SHP77 (cell line): ENCODE measurements at regions not wholly inside any gene's neighbourhood (a gene's known extent, or its start where the extent isn't known, plus 50 kb on each side); places are given as distances from the start of the nearest gene placed in this dataset.
A peak's percentile ranks its signal among the peaks of the same experiment; 100 is the strongest.
"Not testable (repeated sequence)": the region's sequence is repeated elsewhere in the genome, so short reads cannot be mapped to it uniquely, and the experiment has no call there.

ENCODE experiments used
- DNase-seq, 2 experiments: peaks; one replicate each; lab custom pipeline; 2025; lab: John Stamatoyannopoulos, UW

DNA sequence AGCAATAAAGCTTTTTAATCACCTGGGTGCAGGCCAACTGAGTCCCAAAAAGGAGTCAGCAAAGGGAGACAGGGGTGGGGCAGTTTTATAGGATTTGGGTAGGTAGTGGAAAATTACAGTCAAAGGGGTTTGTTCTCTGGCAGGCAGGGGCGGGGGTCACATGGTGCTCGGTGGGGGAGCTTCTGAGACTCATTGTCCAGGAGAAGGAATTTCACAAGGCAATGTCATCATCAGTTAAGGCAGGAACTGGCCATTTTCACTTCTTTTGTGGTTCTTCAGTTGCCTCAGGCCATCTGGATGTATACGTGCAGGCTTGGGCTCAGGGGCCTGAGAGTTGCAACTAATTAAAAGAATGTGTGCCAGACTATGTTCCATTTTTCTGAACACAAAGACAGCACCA is 147.5 kb upstream of the SCN7A start:
- not testable (repeated sequence) for DNase-seq

DNA sequence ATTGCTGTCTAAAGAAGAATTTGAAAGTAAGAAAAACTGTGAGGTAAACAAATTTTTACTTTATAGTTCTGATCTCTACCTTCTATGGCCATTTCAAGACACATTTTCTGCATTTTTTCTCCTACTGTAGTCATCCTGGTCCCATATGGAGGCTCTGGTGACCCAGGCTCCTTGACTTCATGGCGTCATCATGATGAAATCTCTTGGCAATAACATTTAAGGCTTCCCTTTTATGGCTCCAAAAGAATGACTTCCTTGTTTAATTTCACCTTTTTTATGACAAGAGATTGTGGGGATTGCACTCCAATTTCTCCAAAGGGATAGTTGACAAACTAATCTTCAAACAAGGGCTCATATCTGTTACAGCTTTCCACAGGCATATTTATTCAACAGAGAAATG is 143.0 kb upstream of the SCN7A start:
- DNase-seq: no peak

DNA sequence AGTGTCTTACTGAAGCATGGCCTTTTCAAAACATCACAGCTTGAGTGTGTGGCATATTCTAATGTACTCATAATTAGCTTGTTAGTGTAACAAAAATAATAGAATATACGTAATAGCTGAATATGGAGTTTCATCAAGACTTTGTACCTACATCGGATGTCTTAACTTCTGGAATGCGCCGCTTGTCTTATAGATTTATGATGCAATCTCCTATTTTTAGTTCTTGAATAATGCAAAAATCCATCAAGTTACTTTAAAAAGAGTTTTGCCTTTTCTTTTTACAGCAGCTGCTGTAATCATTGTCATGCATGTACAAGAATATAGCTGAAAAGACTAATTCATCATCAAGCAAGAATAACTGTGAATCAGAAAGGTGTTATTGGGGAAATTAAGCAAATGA is 140.7 kb upstream of the SCN7A start:
- DNase-seq: no peak

DNA sequence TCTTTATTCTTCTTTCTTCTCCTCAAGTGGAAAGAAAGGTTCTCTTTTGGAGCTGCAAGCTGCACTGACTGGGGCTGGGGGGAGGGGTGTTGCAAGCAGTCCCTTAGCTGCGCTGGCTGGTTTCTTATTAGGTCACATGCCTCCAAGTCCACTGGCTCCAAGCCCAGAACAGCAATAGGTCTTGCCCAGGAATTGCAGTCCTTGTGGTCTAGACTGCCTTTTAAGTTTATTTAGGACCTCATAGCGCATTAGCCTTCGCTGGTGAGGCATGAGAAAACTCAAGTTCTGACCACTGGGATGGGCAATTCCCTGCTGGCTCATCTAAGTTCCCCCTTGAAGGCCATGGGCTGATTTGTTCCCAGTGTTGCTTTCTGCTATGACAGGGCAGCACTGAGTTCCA is 138.6 kb upstream of the SCN7A start:
- no peak for DNase-seq

DNA sequence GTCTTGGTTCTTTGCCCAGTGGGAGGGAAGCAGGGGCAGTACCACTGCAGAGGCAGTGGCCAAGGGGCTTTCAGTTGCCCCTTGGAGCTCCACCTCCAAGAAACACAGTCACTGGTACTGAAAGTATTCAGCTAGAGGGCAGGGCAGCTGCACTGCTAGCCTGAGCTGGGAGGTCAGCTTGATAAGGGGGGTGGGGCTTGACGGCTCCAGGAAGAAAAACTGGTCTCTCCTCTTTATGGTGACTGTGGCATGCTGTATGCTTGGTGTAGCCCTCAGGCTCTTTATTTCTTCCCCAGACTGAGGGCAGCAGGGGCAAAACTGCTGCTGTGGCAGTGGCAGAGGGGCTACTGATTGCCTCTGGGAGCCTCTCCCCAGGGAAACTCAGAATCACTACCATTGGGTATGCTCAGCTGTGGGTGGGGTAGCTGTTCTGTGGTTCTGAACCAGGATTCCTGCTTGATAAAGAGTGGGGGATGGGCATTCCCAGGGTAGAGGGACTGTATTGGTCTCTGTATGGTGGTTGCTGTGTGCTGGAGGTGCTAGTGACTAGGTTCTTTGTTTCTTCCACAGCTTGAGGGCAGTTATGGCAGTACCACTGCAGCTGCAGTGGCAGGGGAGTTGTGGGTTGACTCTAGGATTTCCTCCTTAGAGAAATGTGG is 134.6 kb upstream of the SCN7A start:
- DNase-seq: no peak

DNA sequence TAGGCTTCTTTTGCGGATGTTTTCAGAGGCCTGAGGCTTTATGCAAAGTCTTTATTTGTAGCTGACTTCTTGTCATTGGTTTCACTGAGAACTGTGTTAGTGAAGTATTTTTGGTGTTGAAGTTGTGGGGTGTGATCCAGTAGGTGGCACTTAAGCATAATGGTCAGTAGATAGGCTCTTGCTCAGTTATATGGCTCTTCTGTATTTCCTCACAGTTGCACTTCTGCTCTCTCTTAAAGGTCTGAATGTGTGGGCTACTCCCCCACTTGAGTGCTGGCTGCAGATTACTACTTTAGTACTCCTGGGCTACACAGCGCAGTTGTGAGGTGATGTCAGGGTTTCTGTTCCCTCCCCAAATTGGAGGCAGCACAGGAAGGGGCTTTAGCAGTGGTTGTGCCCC is 133.8 kb upstream of the SCN7A start:
- no peak for DNase-seq

DNA sequence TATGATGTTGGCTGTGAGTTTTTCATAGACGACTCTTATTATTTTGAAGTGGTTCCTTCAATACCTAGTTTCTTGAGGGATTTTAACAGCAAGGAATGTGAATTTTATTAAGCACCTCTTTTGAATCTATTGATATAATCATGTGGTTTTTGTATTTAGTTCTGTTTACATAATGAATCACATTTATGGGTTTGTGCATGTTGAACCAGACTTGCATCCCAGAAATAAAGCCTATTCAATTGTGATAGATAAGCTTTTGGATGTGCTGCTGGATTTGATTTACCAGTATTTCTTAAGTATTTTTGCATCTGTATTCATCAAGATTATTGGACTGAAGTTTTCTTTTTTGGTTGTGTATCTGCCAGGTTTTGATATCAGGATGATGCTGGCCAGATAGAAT is 131.6 kb upstream of the SCN7A start:
- DNase-seq: no peak

DNA sequence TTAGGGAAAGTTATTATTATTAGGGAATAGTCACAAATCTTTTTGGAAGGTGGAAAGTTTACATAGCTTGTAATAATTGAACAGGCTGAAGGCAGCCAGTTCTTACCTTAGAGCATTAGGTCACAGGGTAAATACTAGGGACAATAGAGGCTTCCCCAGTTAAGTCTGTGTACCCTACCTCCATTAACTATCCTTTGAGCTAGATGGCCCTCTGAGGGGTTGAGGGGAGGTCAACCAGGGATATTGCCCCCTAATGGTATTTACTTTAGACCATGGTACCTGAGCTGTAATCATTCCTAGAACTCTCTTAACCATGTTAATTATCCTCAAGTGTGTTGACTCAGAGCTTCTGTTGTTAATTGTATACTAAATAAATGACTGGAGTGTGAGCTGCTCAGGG is 120.5 kb upstream of the SCN7A start:
- DNase-seq: peak; percentile 15 to 24

DNA sequence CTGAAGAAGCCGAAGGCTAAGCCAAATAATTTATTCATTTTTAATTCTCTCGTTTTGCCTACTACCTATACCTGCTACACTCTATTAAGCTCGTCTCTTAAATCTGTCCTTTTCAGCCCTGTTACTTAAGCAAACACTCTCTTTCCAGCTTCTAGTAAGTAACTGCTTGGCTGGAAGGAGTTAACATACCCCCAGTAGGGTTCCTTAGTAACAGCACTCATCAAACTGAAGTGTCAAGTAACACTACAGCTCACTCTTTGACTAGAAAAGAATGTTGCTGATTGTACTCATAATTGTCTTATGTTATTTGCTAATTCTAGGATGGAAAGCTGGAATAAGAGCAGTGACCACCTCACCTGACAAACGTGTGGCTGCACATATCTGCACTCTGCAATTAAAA is 120.0 kb upstream of the SCN7A start:
- DNase-seq: no peak

DNA sequence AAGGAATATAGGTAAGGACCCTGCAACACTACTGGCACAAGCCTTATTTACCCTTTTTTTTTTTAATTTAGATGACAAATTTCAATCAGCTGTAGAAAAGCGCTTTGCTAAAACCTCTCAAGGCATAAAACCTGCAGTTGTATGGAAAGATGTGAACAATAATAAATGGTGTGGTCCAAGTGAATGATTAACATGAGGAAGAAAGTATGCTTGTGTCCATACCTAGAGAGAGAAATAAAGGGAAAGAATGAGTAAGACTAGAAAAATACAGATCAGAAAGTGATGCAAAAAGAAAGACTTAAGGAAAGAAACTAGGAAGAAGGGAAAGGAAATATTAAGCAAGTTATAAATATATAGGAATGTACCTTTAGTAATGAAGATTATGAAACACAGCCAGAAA is 119.2 kb upstream of the SCN7A start:
- DNase-seq: no peak

DNA sequence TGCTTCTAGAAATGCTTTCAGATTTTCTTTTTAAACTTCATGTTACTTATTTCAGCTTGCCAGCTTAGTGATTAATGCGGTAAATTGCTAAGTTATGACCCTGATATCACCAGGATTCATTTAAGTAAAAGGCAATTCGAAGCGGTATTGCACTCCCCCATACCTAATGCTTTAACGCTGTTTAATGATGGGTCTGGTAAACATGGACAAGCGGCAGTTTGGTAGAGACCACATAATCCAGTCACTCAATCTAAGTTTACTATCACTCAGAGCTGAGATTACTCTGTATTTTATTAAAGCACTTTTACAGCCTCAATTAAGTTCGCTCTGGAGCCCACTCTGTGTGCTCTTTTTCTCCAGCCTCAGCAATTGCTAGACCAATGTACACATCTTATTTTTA is 118.2 kb upstream of the SCN7A start:
- DNase-seq: no peak

DNA sequence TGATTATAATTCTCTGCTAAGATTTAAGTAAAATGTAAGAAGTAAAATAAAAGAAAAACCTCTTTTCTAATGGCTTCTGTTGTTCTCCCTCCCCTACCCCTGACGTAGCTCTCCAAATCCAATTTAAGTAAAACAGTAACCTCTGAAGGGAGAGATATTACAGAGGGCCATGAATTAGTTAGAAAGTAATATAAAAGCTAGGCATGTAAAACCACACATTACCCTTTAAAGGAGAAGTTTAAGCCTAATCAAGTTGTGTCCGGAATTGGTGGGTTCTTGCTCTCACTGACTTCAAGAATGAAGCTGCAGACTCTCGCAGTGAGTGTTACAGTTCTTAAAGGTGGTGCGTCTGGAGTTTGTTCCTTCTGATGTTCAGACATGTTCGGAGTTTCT is 116.9 kb upstream of the SCN7A start:
- no peak for DNase-seq

DNA sequence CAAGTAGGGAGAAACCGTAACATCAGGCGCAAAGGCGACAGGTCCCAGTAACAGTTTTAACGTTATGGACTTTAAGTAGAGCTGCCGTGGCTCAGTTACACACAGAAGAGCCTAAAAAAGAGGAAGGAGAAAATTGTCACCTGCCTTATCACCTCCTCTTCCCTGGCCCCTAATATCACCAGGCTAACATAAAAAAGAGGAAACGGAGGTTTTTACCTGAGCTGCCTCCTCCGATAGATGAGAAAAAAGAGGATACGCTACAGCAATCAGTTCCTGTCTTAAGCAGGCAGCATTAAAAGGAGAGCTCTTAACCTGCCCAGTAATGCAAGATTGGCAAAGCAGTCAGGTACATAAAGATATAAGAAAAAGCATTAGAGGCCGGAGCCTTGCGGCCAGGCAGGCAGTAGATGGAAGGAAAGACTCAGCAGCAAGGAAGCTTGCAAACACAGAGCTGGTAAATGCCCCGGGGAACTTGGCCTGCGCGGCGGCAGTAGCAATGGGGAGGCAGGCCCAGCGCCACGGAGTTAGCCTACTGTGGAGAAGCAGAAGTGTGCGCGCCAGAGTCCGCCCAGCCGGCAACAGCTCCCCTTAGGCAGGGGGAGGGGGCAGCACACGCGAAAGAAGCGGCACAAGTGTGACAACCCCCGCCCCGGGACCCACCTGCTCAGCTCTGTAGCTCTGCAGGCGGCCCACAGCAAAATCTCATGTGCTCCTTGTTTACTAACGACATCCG is 116.3 kb upstream of the SCN7A start:
- DNase-seq: no peak

DNA sequence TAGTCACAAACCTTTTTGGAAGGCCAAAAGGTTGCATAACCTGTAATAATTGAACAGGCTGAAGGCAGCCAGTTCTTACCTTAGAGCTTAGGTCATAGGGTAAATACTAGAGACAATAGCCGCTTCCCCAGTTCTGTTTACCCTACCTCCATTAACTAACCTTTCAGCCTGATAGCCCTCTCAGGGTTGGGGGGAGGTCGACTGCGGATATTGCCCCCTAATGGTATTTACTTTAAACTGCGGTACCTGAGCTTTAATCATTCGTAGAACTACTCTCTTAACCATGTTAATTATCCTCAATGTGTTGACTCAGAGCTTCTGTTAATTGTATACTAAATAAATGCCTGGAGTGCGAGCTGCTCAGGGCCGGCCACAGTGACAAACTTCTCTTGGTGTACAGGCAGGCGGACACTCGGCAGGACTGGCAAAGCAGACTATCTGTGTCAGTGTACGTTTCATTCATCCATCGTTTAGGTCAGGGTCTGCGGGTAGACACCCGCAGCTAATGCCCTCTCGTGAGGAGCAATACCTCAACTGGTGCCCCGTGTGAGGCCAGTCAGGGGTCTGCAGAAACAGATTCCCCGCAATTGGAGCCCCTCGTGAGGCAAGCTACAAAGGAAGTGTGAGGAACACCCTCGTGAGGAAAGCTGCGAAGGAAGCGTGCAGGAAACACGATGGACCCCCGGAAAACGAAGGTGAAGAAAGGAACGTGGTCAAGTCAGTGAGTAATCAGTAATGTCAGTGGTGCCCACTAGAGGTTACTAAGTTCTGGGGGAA is 115.3 kb upstream of the SCN7A start:
- DNase-seq: peak in 1 of 2 experiments; percentile 9

DNA sequence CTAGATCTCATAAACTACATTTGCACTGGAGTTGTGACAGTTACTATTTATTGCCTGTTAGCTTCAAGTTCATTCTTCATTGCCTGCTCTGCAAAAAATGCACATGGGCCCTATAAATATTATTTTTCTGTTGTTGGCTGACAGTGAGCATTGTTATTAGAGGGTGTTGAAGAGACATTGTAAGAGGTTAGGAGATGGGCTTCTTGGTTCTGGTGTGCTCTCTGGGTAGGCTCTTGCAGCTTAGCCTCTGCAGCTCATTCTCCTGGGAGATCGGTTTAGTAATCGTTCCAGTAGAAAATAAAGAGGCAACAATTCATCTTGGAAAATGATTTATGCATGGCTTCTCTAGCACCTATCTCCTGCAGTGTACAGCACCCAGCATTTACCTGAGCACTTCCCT is 113.8 kb upstream of the SCN7A start:
- DNase-seq: no peak

DNA sequence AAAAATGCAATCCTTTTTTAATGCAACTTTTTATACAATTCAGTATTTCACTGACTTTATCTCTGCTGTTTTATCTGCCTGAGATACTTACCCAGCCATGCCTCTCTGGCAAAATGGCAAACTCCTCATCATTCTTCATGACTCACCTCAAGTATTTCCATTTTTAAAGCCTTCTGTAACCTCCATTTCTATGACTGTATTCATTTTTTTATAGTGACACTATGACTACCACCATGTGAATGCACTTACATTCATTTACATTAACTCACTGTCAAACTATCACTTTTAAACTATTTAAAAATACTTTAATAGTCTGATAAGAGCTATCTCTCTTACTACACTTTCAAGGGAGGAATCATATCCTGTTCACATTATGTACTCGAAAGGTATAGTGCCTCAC is 99.4 kb upstream of the SCN7A start:
- DNase-seq: no peak

DNA sequence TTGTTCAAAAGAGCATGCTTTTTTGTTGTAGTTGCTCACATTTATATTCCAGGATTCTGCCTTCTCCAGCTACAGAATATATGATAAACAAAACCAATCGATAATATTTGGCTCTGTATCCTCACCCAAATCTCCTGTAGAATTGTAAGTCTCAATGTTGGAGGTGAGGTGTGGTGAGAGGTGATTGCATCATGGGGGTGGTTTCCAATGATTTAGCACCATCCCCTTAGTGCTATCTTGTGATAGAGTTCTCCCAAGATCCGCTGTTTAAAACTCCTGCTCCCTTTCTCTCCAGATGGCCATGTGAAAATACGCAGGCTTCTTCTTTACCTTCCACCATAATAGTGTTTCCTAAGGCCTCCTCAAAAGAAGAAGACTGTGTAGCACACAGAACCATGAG is 98.7 kb upstream of the SCN7A start:
- DNase-seq: no peak

DNA sequence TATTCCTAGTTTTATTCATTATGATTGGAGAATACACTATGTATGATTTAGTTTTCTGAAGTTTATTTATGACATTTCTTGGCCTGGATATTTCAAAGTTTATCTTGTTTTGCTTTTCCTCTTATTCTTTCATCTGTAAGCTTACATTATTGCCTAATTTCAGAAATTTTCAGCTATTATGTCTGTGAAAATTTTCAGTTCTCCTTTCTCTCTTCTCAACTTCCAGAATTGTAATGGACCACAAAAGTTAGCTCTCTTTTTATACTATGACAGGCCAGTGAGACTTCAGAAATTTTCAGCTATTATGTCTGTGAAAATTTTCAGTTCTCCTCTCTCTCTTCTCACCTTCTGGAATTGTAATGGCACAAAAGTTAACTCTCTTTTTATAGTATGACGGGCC is 97.2 kb upstream of the SCN7A start:
- no peak for DNase-seq

DNA sequence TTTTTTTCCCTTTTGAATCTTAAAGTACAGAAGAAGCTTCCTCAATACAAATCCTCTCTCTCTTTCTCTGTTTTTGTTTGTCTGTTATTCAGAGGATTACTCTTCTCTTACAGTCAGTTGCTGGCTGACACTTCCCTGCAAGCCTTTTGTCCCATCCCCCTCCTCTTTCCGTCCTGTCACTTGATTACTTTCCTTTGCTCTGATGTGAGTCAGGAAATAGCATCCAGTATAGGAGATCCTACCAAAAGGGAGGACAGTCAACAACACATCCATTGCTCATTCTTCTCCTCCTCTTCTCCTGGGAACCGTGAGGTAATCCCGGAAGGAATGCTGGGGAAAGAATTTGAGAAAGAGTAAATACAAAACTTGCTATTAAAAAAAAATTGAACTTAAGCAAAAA is 79.3 kb upstream of the SCN7A start:
- DNase-seq: no peak

DNA sequence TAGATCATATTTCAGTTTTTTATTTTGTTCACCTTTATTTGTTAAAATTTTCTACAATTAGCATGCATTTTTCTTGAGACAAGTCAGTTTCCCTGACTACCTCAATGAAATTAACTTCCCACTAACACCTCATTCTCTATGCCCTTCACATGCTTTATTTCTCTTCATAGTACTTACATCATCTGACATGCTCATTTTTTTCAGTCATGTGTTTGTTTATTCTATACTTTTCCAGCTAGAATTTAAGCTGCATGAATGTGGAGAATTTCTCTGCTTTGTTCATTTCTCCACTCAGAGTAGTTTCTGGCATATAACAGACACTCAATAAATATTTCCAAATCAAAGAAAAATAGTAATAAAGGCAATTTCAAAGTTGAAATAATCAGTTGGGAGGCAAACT is 78.9 kb upstream of the SCN7A start:
- DNase-seq: no peak

DNA sequence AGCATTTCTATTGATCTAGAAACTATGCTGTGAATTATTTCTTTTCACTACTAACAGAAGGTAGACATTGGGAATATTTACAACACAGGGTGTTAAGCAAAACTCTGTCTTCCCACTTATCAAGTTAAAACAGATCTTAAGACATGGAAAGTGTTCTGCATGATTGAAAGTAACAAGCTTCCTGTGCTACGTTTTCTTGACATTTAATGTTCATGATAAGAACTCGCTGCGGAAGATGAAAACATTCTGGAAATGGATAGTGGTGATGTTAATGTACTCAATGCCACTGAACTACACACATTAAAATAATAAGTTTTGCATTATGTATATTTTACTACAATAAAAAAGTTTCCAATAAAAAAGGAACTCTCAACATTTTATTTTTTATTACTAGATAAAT is 74.4 kb upstream of the SCN7A start:
- no peak for DNase-seq

DNA sequence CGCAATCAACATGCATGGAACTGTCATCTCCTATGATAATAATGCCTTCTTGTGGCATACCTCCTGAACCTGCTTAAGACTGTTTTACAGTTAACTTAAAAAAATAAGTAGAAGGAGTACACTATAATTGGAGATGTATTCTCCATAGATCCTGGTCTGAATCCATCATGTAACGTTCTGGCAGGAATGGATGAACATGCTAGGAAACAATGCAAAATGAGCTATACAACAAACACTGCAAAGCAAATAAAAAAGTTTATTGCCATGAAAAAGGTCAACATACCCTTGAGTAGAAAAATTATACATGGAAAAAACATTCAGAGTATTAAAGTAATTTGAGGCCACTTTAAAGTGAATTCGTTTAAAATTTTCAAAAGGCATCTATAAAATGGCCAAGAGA is 71.5 kb upstream of the SCN7A start:
- DNase-seq: no peak

DNA sequence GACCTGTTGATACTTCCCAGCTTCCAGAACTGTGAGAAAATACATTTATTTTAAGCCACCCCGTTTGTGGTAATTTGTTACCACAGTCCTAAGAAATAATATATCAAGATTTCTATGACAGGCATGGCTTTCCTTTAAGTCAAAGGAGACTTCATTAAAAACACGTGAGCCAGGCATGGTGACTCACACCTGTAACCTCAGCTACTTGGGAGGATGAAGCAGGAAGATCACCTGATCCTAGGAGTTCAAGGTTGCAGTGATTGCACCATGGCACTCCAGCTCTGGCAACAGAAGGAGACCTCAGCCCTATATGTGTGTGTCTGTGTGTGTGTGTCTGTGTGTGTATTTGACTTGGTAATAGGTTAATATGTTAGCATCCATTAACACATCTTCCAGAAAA is 69.8 kb upstream of the SCN7A start:
- DNase-seq: no peak
